ENCODE measurements at regions not wholly inside any gene's neighbourhood (a gene's known extent, or its start where the extent isn't known, plus 50 kb on each side); places are given as distances from the start of the nearest gene placed in this dataset.

DNA sequence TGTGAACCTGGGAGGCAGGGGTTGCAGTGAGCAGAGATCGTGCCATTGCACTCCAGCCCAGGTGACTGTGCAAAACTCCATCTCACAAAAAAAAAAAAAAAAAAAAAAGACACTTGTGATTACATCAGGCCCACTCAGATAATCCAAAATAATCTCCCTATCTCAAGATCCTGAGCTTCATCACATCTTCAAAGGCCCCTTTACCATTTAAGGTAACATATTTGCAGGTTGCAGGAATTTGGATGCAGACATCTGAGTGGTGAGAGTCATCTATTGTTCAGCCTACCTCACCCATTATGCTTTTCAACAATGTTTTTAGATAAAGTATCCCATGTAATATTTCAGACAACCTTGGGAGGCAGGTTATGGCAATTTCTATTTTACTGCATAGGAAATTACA, 51.4 kb upstream of the EXOC4 start:
- Histone ChIP-seq H3K36me3 (ENCODE audit: control insufficient read depth in 1 of 2, insufficient read depth in 2 of 2, low read length in 2 of 2) (no peaks in the 10 kb centered on the region), H3K14ac (ENCODE audit: low read length) (no peak overlapping the region), H3K27me3 (ENCODE audit: insufficient read depth, low read length) (no peaks in the 10 kb centered on the region), H3K4ac (ENCODE audit: low read depth, low read length) (no peak overlapping the region), H4K91ac (ENCODE audit: low read depth, low read length) (no peak overlapping the region), H3K4me2 (ENCODE audit: low read length) (no peak overlapping the region), H2BK12ac (ENCODE audit: low read length) (no peak overlapping the region), H4K8ac (ENCODE audit: low read depth, low read length) (no peak overlapping the region), H3K79me2 (ENCODE audit: control insufficient read depth, insufficient read depth, low read length, poor library complexity) (no peaks in the 10 kb centered on the region), H3K27ac (ENCODE audit: low read depth, low read length) (no peak overlapping the region), H3K18ac (ENCODE audit: low read length) (no peak overlapping the region), H3K4me3 (ENCODE audit: low read depth, low read length) (no peak overlapping the region), H2BK120ac (ENCODE audit: insufficient read depth, low read length, poor library complexity) (no peak overlapping the region), H3K9me3 (ENCODE audit: insufficient read depth, low read depth, low read length) (no peaks in the 10 kb centered on the region), H3K4me1 (ENCODE audit: control insufficient read depth in 1 of 2, insufficient read depth in 2 of 2, low read length in 2 of 2) (no peaks in the 10 kb centered on the region), H2AK5ac (ENCODE audit: low read length) (no peak overlapping the region), H3K9ac (ENCODE audit: low read length) (no peak overlapping the region), H2BK5ac (ENCODE audit: low read depth, low read length, poor library complexity) (no peak overlapping the region), H4K12ac (ENCODE audit: low read depth, low read length) (no peak overlapping the region), H3K23ac (ENCODE audit: low read length) (no peak overlapping the region), H2AFZ (ENCODE audit: insufficient read depth, low read length, poor library complexity) (no peak overlapping the region), H3K79me1 (ENCODE audit: low read length) (no peaks in the 10 kb centered on the region)
- DNase-seq, result no peak
- WGBS (ENCODE audit: extremely low coverage, insufficient coverage, insufficient read length), result no CpG with 5 or more reads among the region's 1 CpG

DNA sequence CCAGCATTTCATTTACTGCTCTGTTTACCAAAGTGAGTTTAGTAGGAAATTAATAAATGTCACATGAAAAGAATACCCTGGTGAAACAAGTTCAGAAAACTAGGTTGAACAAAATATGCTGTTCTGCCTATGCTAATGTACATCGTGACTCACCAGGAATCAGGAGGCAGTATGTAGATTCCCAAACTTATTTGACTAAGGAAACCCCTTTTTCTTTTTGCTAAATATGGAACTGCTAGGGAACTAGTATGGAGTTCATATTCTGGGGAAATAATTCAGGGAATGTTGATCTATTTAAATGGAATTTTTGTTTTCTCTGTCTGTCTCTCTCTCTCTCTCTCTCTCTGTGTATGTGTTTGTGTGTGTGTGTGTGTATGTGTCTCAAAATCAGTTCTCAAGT, 49.9 kb upstream of the EXOC4 start:
- Histone ChIP-seq H4K8ac (ENCODE audit: low read depth, low read length) (no peak overlapping the region), H3K36me3 (ENCODE audit: control insufficient read depth in 1 of 2, insufficient read depth in 2 of 2, low read length in 2 of 2) (no peaks in the 10 kb centered on the region), H3K4ac (ENCODE audit: low read depth, low read length) (no peak overlapping the region), H3K14ac (ENCODE audit: low read length) (no peak overlapping the region), H4K12ac (ENCODE audit: low read depth, low read length) (no peak overlapping the region), H2BK120ac (ENCODE audit: insufficient read depth, low read length, poor library complexity) (no peak overlapping the region), H3K79me1 (ENCODE audit: low read length) (no peaks in the 10 kb centered on the region), H3K27me3 (ENCODE audit: insufficient read depth, low read length) (no peaks in the 10 kb centered on the region), H2BK5ac (ENCODE audit: low read depth, low read length, poor library complexity) (no peak overlapping the region), H3K27ac (ENCODE audit: low read depth, low read length) (no peak overlapping the region), H3K4me3 (ENCODE audit: low read depth, low read length) (no peak overlapping the region), H3K9me3 (ENCODE audit: insufficient read depth, low read depth, low read length) (no peaks in the 10 kb centered on the region), H3K4me2 (ENCODE audit: low read length) (no peak overlapping the region), H3K9ac (ENCODE audit: low read length) (no peak overlapping the region), H2AK5ac (ENCODE audit: low read length) (no peak overlapping the region), H3K79me2 (ENCODE audit: control insufficient read depth, insufficient read depth, low read length, poor library complexity) (no peaks in the 10 kb centered on the region), H2BK12ac (ENCODE audit: low read length) (no peak overlapping the region), H3K18ac (ENCODE audit: low read length) (no peak overlapping the region), H3K4me1 (ENCODE audit: control insufficient read depth in 1 of 2, insufficient read depth in 2 of 2, low read length in 2 of 2) (no peaks in the 10 kb centered on the region), H4K91ac (ENCODE audit: low read depth, low read length) (no peak overlapping the region), H2AFZ (ENCODE audit: insufficient read depth, low read length, poor library complexity) (no peak overlapping the region), H3K23ac (ENCODE audit: low read length) (no peak overlapping the region)
- no CpG with 5 or more reads among the region's 1 CpG for WGBS (ENCODE audit: extremely low coverage, insufficient coverage, insufficient read length)
- no peak for DNase-seq

Measured in trophoblast cell (in vitro differentiated cells and primary cell).